H1 (cell line): ENCODE measurements at regions not wholly inside any gene's neighbourhood (a gene's known extent, or its start where the extent isn't known, plus 50 kb on each side); places are given as distances from the start of the nearest gene placed in this dataset.

Experiments
- CTCF ChIA-PET: fragments of 300-600 bp; sonication (Branson Sonifier 250); formaldehyde crosslinking; loops from one replicate; lab custom pipeline; 2021; ENCODE audit not compliant: partially characterized antibody; lab: Charles Lee
- POLR2A ChIA-PET: fragments of 300-600 bp; sonication (Branson Sonifier 250); formaldehyde crosslinking; loops from one replicate; lab custom pipeline; 2021; ENCODE audit warnings: inconsistent platforms; ENCODE audit not compliant: partially characterized antibody; lab: Charles Lee
- DNase-seq, 2 experiments: peaks; one replicate each; pipeline versions ENCODE4 v3.0.0 to v3.0.0-alpha.2; 2010 to 2022; ENCODE audit warnings: low spot score in 2 of 2, low read depth in 1 of 2, mixed read lengths in 1 of 2
- FAIRE-seq: peaks from 2 replicates; lab custom pipeline; 2011; peaks lifted over from hg19 to GRCh38; lab: Jason Lieb, UNC
- H2AFZ ChIP-seq: 2 replicates; pipeline ENCODE4 v1.8.1; 2012; ENCODE audit warnings: low read length, inconsistent platforms
- H2AK5ac ChIP-seq: 2 replicates; pipeline ENCODE4 v1.6.1; 2013; ENCODE audit warnings: low read depth, low read length
- H2BK120ac ChIP-seq: replicated peaks from 2 replicates; pipeline ENCODE3; 2013; ENCODE audit warnings: low read depth, low read length, inconsistent platforms
- H2BK12ac ChIP-seq: 2 replicates; pipeline ENCODE4 v1.6.1; 2013; ENCODE audit warnings: low read depth, low read length
- H2BK15ac ChIP-seq: 2 replicates; pipeline ENCODE4 v1.6.1; 2013; ENCODE audit warnings: low read length
- H2BK20ac ChIP-seq: 2 replicates; pipeline ENCODE4 v1.6.1; 2013; ENCODE audit warnings: low read length
- H2BK5ac ChIP-seq: 2 replicates; pipeline ENCODE4 v1.6.1; 2013; ENCODE audit warnings: low read depth, low read length
- H3K14ac ChIP-seq: 2 replicates; pipeline ENCODE4 v1.6.1; 2013; ENCODE audit warnings: inconsistent platforms; ENCODE audit not compliant: insufficient read length
- H3K18ac ChIP-seq: 2 replicates; pipeline ENCODE4 v1.6.1; 2013; ENCODE audit warnings: low read length; ENCODE audit errors: extremely low read depth
- H3K23ac ChIP-seq: 2 replicates; pipeline ENCODE4 v1.6.1; 2013; ENCODE audit warnings: inconsistent platforms; ENCODE audit not compliant: insufficient read length
- H3K23me2 ChIP-seq: 2 replicates; pipeline ENCODE4 v1.6.1; 2013; ENCODE audit warnings: low read depth, low read length
- H3K27ac ChIP-seq: 2 replicates; pipeline ENCODE4 v1.6.1; 2011; ENCODE audit warnings: low read depth, low read length, inconsistent platforms
- H3K27me3 ChIP-seq, 4 experiments: replicated peaks in 1 of 4; 1 replicate in 1 of 4; 2 replicates in 3 of 4; pipeline versions ENCODE4 v1.6.1 to v1.8.1; 2011 to 2013; ENCODE audit warnings: low read length in 3 of 4, mild to moderate bottlenecking in 3 of 4, inconsistent platforms in 2 of 4, mixed read lengths in 2 of 4, moderate library complexity in 1 of 4; ENCODE audit not compliant: control insufficient read depth in 3 of 4, insufficient read depth in 3 of 4; ENCODE audit errors: extremely low read depth in 1 of 4
- H3K36me3 ChIP-seq, 4 experiments: 2 replicates each; pipeline versions ENCODE4 v1.6.1 to v1.8.1; 2011 to 2013; ENCODE audit warnings: mild to moderate bottlenecking in 4 of 4, low read length in 3 of 4, moderate library complexity in 2 of 4, control low read depth in 1 of 4, inconsistent platforms in 1 of 4; ENCODE audit not compliant: insufficient read depth in 4 of 4, control insufficient read depth in 2 of 4
- H3K4ac ChIP-seq: replicated peaks from 2 replicates; pipeline ENCODE3; 2013; ENCODE audit warnings: low read length, low read depth, mixed read lengths, inconsistent platforms; ENCODE audit not compliant: insufficient read length
- H3K4me1 ChIP-seq, 4 experiments: replicated peaks in 1 of 4; 1 replicate in 1 of 4; 2 replicates in 3 of 4; pipeline versions ENCODE4 v1.6.1 to v1.8.1; 2011 to 2013; ENCODE audit warnings: low read length in 3 of 4, inconsistent platforms in 2 of 4, mixed read lengths in 1 of 4; ENCODE audit not compliant: insufficient read depth in 4 of 4, control insufficient read depth in 3 of 4
- H3K4me2 ChIP-seq, 2 experiments: 2 replicates each; pipeline versions ENCODE4 v1.6.1 to v1.8.1; 2011 to 2013; ENCODE audit warnings: low read depth in 2 of 2, low read length in 2 of 2, control low read depth in 1 of 2, inconsistent platforms in 1 of 2, mild to moderate bottlenecking in 1 of 2; ENCODE audit not compliant: insufficient read depth in 1 of 2
- H3K4me3 ChIP-seq, 4 experiments: fragments of 200-600, 300-600 bp in 1 of 4; sonication (generic), shearing (Covaris generic), sonication (Bioruptor Twin) in 1 of 4; 2 replicates each; pipeline versions ENCODE4 v1.5.1 to v1.8.1; 2011 to 2016; ENCODE audit warnings: low read length in 4 of 4, low read depth in 3 of 4, control low read depth in 2 of 4, inconsistent platforms in 2 of 4, mild to moderate bottlenecking in 2 of 4, mixed read lengths in 1 of 4, moderate library complexity in 1 of 4; ENCODE audit not compliant: insufficient read depth in 2 of 4; ENCODE audit errors: extremely low read depth in 1 of 4
- H3K56ac ChIP-seq: replicated peaks from 2 replicates; pipeline ENCODE3; 2013; ENCODE audit warnings: low read depth, mild to moderate bottlenecking, mixed read lengths, low read length, inconsistent platforms; ENCODE audit not compliant: insufficient read length
- H3K79me1 ChIP-seq: 2 replicates; pipeline ENCODE4 v1.6.1; 2013; ENCODE audit warnings: low read depth, low read length, control low read depth
- H3K79me2 ChIP-seq, 2 experiments: 2 replicates each; pipeline versions ENCODE4 v1.6.1 to v1.8.1; 2012 to 2013; ENCODE audit warnings: low read length in 2 of 2, mild to moderate bottlenecking in 2 of 2, inconsistent platforms in 1 of 2; ENCODE audit not compliant: insufficient read depth in 2 of 2, control insufficient read depth in 1 of 2
- H3K9ac ChIP-seq, 4 experiments: replicated peaks in 1 of 4; 1 replicate in 1 of 4; 2 replicates in 3 of 4; pipeline versions ENCODE4 v1.6.1 to v1.8.1; 2011 to 2013; ENCODE audit warnings: low read depth in 3 of 4, low read length in 3 of 4, control low read depth in 2 of 4, mild to moderate bottlenecking in 2 of 4, moderate library complexity in 2 of 4, inconsistent platforms in 1 of 4; ENCODE audit errors: extremely low read depth in 1 of 4
- H3K9me3 ChIP-seq, 2 experiments: 2 replicates each; pipeline versions ENCODE4 v1.6.1 to v1.8.1; 2012 to 2013; ENCODE audit warnings: mild to moderate bottlenecking in 2 of 2, moderate library complexity in 2 of 2, control low read depth in 1 of 2, inconsistent platforms in 1 of 2, low read depth in 1 of 2, low read length in 1 of 2, mixed read lengths in 1 of 2; ENCODE audit not compliant: insufficient read depth in 2 of 2
- H4K20me1 ChIP-seq, 2 experiments: replicated peaks in 1 of 2; 2 replicates each; pipeline versions ENCODE3 to v1.8.1; 2011 to 2013; ENCODE audit warnings: inconsistent platforms in 2 of 2, low read length in 2 of 2, mild to moderate bottlenecking in 1 of 2; ENCODE audit not compliant: insufficient read depth in 2 of 2, control insufficient read depth in 1 of 2
- H4K5ac ChIP-seq: 2 replicates; pipeline ENCODE4 v1.6.1; 2013; ENCODE audit warnings: low read length, low read depth, mixed read lengths, inconsistent platforms; ENCODE audit not compliant: insufficient read length
- H4K8ac ChIP-seq: 2 replicates; pipeline ENCODE4 v1.8.0; 2013; ENCODE audit warnings: mild to moderate bottlenecking, moderate library complexity, low read length, inconsistent platforms; ENCODE audit not compliant: insufficient read depth; ENCODE audit errors: extremely low read depth
- H4K91ac ChIP-seq: replicated peaks from 2 replicates; pipeline ENCODE3; 2013; ENCODE audit warnings: low read length, mixed read lengths, inconsistent platforms; ENCODE audit not compliant: insufficient read length
- HDAC6 ChIP-seq: IDR thresholded peaks from one replicate; pipeline ENCODE4 v1.7.1; 2012; ENCODE audit warnings: low read depth, mild to moderate bottlenecking, inconsistent platforms, low read length, moderate library complexity
- MAFK ChIP-seq: IDR thresholded peaks from 2 replicates; pipeline ENCODE4 v1.6.1; 2012; ENCODE audit warnings: low read depth, mild to moderate bottlenecking, improper control_type of control experiment, low read length
- WGBS, 2 experiments: shearing (Covaris generic) in 1 of 2; methylation state at CpG; one replicate each; pipeline versions ENCODE4 v1.1.6 to v1.1.7; 2013 to 2015; ENCODE audit warnings: low lambda C conversion rate in 2 of 2, mixed read lengths in 2 of 2, inconsistent platforms in 1 of 2, low coverage in 1 of 2, missing lambda C conversion rate in 1 of 2; ENCODE audit not compliant: insufficient replicate concordance in 2 of 2, insufficient coverage in 1 of 2, insufficient read length in 1 of 2; ENCODE audit errors: extremely low coverage in 1 of 2, missing lambda C conversion rate in 1 of 2; 5-methylcytosine and 5-hydroxymethylcytosine counted together

GRCh38 chr9:73434826-73435225, 283.2 kb downstream of the ANXA1 start:
- H2AFZ ChIP-seq, result no peak overlapping the region
- H2AK5ac ChIP-seq, result no peak overlapping the region
- H3K23ac ChIP-seq, result no peak overlapping the region
- no peaks in the 10 kb centered on the region for H3K27me3 ChIP-seq
- H3K4me2 ChIP-seq, result no peak overlapping the region
- no peak overlapping the region for H2BK20ac ChIP-seq
- no peak overlapping the region for H4K5ac ChIP-seq
- ChIA-PET POLR2A (no interaction called here), CTCF (no interaction called here)
- H3K9me3 ChIP-seq, result no peaks in the 10 kb centered on the region
- H3K18ac ChIP-seq, result no peak overlapping the region
- no peak overlapping the region for H4K8ac ChIP-seq
- no peak overlapping the region for H2BK12ac ChIP-seq
- no peaks in the 10 kb centered on the region for H3K79me1 ChIP-seq
- H3K36me3 ChIP-seq, result no peaks in the 10 kb centered on the region
- WGBS, 2 experiments, result 86% methylated on average over 2 of the region's 2 CpGs; no CpG with 5 or more reads in 1 of the 2 experiments
- no peaks in the 10 kb centered on the region for H3K79me2 ChIP-seq
- TF ChIP-seq MAFK (no peak), HDAC6 (no peak)
- H3K27ac ChIP-seq, result no peak overlapping the region
- no peak overlapping the region for H2BK15ac ChIP-seq
- H3K4me1 ChIP-seq, result no peaks in the 10 kb centered on the region
- no peak overlapping the region for H3K56ac ChIP-seq
- no peak overlapping the region for H3K4me3 ChIP-seq
- no peak overlapping the region for H3K14ac ChIP-seq
- H2BK5ac ChIP-seq, result no peak overlapping the region
- no peaks in the 10 kb centered on the region for H3K23me2 ChIP-seq
- H3K4ac ChIP-seq, result no peak overlapping the region
- FAIRE-seq, result no peak
- H2BK120ac ChIP-seq, result no peak overlapping the region
- no peak overlapping the region for H3K9ac ChIP-seq
- DNase-seq, result no peak
- no peak overlapping the region for H4K91ac ChIP-seq
- no peaks in the 10 kb centered on the region for H4K20me1 ChIP-seq
